ENCODE measurements at regions not wholly inside any gene's neighbourhood (a gene's known extent, or its start where the extent isn't known, plus 50 kb on each side); places are given as distances from the start of the nearest gene placed in this dataset.

- no peak for DNase-seq
- Mint-ChIP-seq H3K27ac (no peak overlapping the region), H3K36me3 (ENCODE audit: low read depth) (no peaks in the 10 kb centered on the region), H3K27me3 (ENCODE audit: insufficient read depth) (peaks cover 10% of the 10 kb centered on the region), H3K4me3 (no peak overlapping the region), H3K4me1 (ENCODE audit: low read depth) (no peaks in the 10 kb centered on the region), H3K9me3 (no peaks in the 10 kb centered on the region)
- TF ChIP-seq CTCF (IDR thresholded peaks at IDR 0.05) = no peak
Observed at GRCh38 chrX:15926622-15927021, 72.0 kb upstream of the AP1S2 start.

DNA sequence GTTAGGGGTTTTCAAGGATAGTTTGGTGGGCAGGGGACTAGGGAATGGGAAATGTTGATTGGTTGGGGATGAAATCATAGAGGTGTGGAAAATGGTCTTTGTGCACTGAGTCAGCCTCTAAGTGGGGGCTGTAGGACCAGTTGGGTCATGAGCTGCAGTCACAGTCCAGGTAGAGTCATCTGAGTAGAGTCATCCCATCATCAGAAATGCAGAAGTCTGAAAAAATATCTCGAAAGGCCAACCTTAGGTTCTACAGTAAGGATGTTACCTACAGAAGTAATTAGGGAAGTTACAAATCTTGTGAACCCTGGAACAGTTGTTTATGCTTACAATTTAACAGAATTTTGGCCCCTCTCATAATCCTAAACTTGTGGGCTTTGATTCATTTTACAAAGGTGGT is 63.4 kb upstream of the AP1S2 start:
- TF ChIP-seq CTCF (IDR thresholded peaks at IDR 0.05) = no peak
- Mint-ChIP-seq H3K4me1 (ENCODE audit: low read depth) (no peaks in the 10 kb centered on the region), H3K36me3 (ENCODE audit: low read depth) (0 out of 2 replicates have a peak, but pooled peaks cover 5% of the 10 kb centered on the region), H3K27ac (no peak overlapping the region), H3K9me3 (peaks cover 8% of the 10 kb centered on the region; the same call in 1 of the 2 replicates), H3K27me3 (ENCODE audit: insufficient read depth) (peaks cover 2% of the 10 kb centered on the region), H3K4me3 (no peak overlapping the region)
- no peak for DNase-seq

DNA sequence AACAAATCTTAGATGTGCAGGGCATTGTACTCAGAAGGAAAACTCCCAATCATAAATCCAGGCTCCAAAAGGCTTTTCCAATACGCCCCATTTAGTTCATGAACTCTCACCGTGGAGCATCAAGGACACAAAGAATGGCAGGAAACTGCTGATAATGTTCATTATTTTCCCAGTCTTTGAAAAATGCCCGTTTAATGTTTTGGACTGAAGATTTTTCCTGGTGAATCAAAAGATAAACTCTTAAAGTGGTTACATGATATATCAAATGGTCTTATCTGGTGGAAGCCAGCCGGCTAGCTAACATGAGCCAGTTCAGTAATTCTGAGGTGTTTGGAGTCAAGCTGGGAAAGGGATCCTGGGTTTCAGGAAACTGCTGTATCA is 62.1 kb upstream of the AP1S2 start:
- no peaks in the 10 kb centered on the region for H3K4me1 Mint-ChIP-seq (ENCODE audit: low read depth)
- 0 out of 2 replicates have a peak, but pooled peaks cover 5% of the 10 kb centered on the region for H3K36me3 Mint-ChIP-seq (ENCODE audit: low read depth)
- H3K27ac Mint-ChIP-seq = no peak overlapping the region
- DNase-seq = no peak
- H3K4me3 Mint-ChIP-seq = no peak overlapping the region
- H3K9me3 Mint-ChIP-seq = peaks cover 8% of the 10 kb centered on the region; the same call in 1 of the 2 replicates
- H3K27me3 Mint-ChIP-seq (ENCODE audit: insufficient read depth) = peaks cover 2% of the 10 kb centered on the region
- no peak for TF ChIP-seq CTCF (IDR thresholded peaks at IDR 0.05)

DNA sequence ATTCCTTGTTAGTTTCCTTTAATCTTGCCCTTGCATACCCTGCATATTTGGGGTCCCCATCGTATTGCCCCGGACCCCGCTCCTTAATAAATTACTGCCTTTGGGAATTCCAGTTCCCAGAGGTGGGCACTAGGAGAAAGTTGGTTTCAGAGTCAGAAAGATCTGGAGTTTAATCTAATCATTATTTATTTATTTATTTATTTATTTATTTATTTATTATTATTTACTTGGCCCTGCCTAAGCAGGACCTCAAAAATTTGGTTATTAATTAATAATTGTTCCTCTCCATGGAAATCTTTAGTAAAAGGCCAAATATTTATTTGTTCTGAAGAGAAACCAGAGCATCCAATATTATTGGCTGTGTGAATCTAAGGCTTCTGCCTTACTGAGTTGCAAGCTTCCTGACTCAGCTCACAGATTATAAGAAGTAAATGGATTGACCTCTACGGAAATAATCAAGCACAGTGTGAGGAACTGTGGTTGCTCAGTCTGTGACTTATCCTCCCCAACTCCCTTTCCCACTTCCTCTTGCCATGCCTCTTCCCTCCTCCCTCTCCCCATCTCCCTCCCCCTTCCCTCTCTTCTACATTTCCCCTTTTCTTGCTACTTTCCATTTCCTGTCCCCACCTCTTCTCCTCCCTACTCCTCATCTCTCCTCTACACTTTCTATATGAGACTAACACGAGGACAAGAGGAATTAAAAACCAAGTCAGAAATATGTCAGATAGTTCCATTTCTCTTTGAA is 61.5 kb upstream of the AP1S2 start:
- no peaks in the 10 kb centered on the region for H3K4me1 Mint-ChIP-seq (ENCODE audit: low read depth)
- H3K27me3 Mint-ChIP-seq (ENCODE audit: insufficient read depth) = peaks cover 2% of the 10 kb centered on the region
- no peak for TF ChIP-seq CTCF (IDR thresholded peaks at IDR 0.05)
- DNase-seq = no peak
- no peak overlapping the region for H3K27ac Mint-ChIP-seq
- H3K9me3 Mint-ChIP-seq = peaks cover 8% of the 10 kb centered on the region; the same call in 1 of the 2 replicates
- no peak overlapping the region for H3K4me3 Mint-ChIP-seq
- H3K36me3 Mint-ChIP-seq (ENCODE audit: low read depth) = 0 out of 2 replicates have a peak, but pooled peaks cover 5% of the 10 kb centered on the region

GRCh38 chrX:15914486-15914885 is 59.9 kb upstream of the AP1S2 start:
- Mint-ChIP-seq H3K27ac (no peak overlapping the region), H3K27me3 (ENCODE audit: insufficient read depth) (peaks cover 2% of the 10 kb centered on the region), H3K4me1 (ENCODE audit: low read depth) (no peaks in the 10 kb centered on the region), H3K4me3 (no peak overlapping the region), H3K9me3 (peaks cover 8% of the 10 kb centered on the region; the same call in 1 of the 2 replicates), H3K36me3 (ENCODE audit: low read depth) (0 out of 2 replicates have a peak, but pooled peaks cover 5% of the 10 kb centered on the region)
- TF ChIP-seq CTCF (IDR thresholded peaks at IDR 0.05) = no peak
- no peak for DNase-seq
